DND-41 (cell line): ENCODE measurements at regions not wholly inside any gene's neighbourhood (a gene's known extent, or its start where the extent isn't known, plus 50 kb on each side); places are given as distances from the start of the nearest gene placed in this dataset.
"Not testable (repeated sequence)": the region's sequence is repeated elsewhere in the genome, so short reads cannot be mapped to it uniquely, and the experiment has no call there.

Source experiments
- ATAC-seq: fragments of 200-7000 bp; cut with Tn5 transposase; 3 replicates; pipeline ENCODE4 v1.9.1; 2021; ENCODE audit warnings: low read depth; ENCODE audit not compliant: insufficient read depth
- DNase-seq: peaks from one replicate; pipeline ENCODE4 v3.0.0-alpha.2; 2020
- H2AFZ ChIP-seq: 2 replicates; pipeline ENCODE4 v1.6.0; 2012; ENCODE audit warnings: low read depth, low read length
- H3K27ac ChIP-seq: 2 replicates; pipeline ENCODE4 v1.5.1; 2012; ENCODE audit warnings: low read length, inconsistent platforms
- H3K27me3 ChIP-seq: fragments of 200-600 bp; sonication (generic); 2 replicates; pipeline ENCODE4 v1.6.0; 2012; ENCODE audit warnings: low read length, mild to moderate bottlenecking, inconsistent platforms; ENCODE audit not compliant: insufficient read depth, poor library complexity
- H3K36me3 ChIP-seq: 2 replicates; pipeline ENCODE4 v1.5.1; 2012; ENCODE audit warnings: low read length, inconsistent platforms; ENCODE audit not compliant: insufficient read depth
- H3K4me1 ChIP-seq: 2 replicates; pipeline ENCODE4 v1.5.1; 2012; ENCODE audit warnings: mild to moderate bottlenecking, low read length; ENCODE audit not compliant: insufficient read depth
- H3K4me2 ChIP-seq: 2 replicates; pipeline ENCODE4 v1.6.0; 2012; ENCODE audit warnings: mild to moderate bottlenecking, moderate library complexity, low read length, inconsistent platforms; ENCODE audit not compliant: insufficient read depth
- H3K4me3 ChIP-seq, 2 experiments: fragments of 200-600 bp in 1 of 2; shearing (Covaris generic) in 1 of 2; 2 replicates each; pipeline ENCODE4 v1.5.1; 2012 to 2016; ENCODE audit warnings: inconsistent platforms in 2 of 2, low read length in 2 of 2, mild to moderate bottlenecking in 2 of 2, low read depth in 1 of 2, moderate library complexity in 1 of 2
- H3K79me2 ChIP-seq: 2 replicates; pipeline ENCODE4 v1.6.0; 2012; ENCODE audit warnings: low read length, inconsistent platforms; ENCODE audit not compliant: insufficient read depth
- H3K9ac ChIP-seq: 2 replicates; pipeline ENCODE4 v1.6.0; 2012; ENCODE audit warnings: low read depth, mild to moderate bottlenecking, inconsistent platforms, low read length, moderate library complexity
- H3K9me3 ChIP-seq: 2 replicates; pipeline ENCODE4 v1.5.1; 2012; ENCODE audit warnings: low read length, moderate library complexity, mild to moderate bottlenecking, inconsistent platforms; ENCODE audit not compliant: insufficient read depth, severe bottlenecking
- H4K20me1 ChIP-seq: 2 replicates; pipeline ENCODE4 v1.6.0; 2012; ENCODE audit warnings: low read length; ENCODE audit not compliant: insufficient read depth
- EZH2 ChIP-seq: IDR thresholded peaks from 3 replicates; pipeline ENCODE4 v1.6.1; 2012; ENCODE audit warnings: borderline replicate concordance, low read depth, mild to moderate bottlenecking, moderate library complexity, low read length, inconsistent platforms; ENCODE audit not compliant: severe bottlenecking
- TF ChIP-seq, protein P1 (sequence below): IDR thresholded peaks from 2 replicates; pipeline ENCODE4 v1.5.1; 2012; ENCODE audit warnings: borderline replicate concordance, low read length, moderate library complexity, mild to moderate bottlenecking; ENCODE audit not compliant: poor library complexity, severe bottlenecking; ENCODE audit errors: extremely low read depth

DNA sequence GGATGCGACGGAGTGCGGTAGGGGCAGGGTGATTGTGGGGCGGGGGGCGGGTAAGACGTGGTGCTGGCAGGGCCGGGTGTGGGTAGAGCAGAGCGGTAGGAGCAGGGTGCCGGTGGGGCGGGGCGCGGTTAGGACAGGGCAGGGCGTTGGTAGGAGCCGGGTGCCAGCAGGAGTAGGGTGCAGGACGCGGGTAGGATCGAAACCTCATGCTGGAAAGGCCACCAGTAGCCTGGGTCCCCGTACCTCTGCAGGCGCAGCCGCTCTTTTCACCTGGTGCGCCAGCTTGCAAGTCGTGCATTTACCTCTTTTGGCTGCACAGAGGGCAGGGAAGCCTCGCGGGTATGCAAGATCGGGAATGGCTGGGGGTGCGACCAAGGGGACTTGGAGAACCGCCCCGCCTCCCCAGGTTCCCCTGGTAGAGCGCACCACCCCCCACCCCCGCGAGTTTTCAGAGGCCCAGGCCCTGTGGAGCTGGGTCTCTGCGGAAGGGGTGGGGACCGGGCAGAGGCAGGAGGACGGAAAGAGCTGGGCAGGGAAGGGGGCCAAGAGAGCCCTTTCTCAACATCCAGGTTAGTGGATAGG lies 104.8 kb upstream of the SIMC1 start:
- H3K4me2 ChIP-seq = no peak overlapping the region
- H3K4me3 ChIP-seq = no peak overlapping the region
- no peak overlapping the region for H3K9ac ChIP-seq
- TF ChIP-seq EZH2 = no peak
- no peak overlapping the region for H3K27ac ChIP-seq
- H2AFZ ChIP-seq = no peak overlapping the region
- H3K9me3 ChIP-seq = no peaks in the 10 kb centered on the region
- H3K36me3 ChIP-seq = no peaks in the 10 kb centered on the region
- H4K20me1 ChIP-seq = no peaks in the 10 kb centered on the region
- H3K4me1 ChIP-seq = no peaks in the 10 kb centered on the region
- H3K79me2 ChIP-seq = no peaks in the 10 kb centered on the region
- ATAC-seq (no peak), DNase-seq (no peak)
- no peaks in the 10 kb centered on the region for H3K27me3 ChIP-seq

DNA sequence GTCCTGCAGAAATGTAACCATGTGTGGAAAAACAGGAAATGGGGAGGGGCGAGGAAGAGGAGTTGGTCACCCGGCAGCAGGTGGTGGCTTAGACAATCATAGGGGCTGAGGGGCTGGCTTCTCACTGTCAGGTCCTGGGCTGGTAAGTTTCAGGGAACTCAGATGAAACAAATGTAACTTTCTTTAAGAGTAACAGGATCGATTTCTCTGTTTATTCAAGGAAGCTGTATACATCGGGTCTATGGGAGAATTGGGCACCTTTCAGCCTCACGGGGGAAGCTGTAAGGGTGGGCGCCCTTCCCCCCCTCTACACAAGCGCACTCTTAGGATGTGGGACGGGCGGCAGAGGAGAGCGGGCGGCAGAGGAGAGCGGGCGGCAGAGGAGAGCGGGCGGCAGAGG lies 104.3 kb upstream of the SIMC1 start:
- Histone ChIP-seq H3K27me3 (no peaks in the 10 kb centered on the region), H3K9ac (no peak overlapping the region), H3K4me3 (no peak overlapping the region), H3K27ac (no peak overlapping the region), H4K20me1 (no peaks in the 10 kb centered on the region), H3K4me1 (no peaks in the 10 kb centered on the region), H3K79me2 (no peaks in the 10 kb centered on the region), H3K36me3 (no peaks in the 10 kb centered on the region), H3K9me3 (no peaks in the 10 kb centered on the region), H3K4me2 (no peak overlapping the region), H2AFZ (no peak overlapping the region)
- no peak for TF ChIP-seq EZH2
- TF ChIP-seq, protein P1, sequence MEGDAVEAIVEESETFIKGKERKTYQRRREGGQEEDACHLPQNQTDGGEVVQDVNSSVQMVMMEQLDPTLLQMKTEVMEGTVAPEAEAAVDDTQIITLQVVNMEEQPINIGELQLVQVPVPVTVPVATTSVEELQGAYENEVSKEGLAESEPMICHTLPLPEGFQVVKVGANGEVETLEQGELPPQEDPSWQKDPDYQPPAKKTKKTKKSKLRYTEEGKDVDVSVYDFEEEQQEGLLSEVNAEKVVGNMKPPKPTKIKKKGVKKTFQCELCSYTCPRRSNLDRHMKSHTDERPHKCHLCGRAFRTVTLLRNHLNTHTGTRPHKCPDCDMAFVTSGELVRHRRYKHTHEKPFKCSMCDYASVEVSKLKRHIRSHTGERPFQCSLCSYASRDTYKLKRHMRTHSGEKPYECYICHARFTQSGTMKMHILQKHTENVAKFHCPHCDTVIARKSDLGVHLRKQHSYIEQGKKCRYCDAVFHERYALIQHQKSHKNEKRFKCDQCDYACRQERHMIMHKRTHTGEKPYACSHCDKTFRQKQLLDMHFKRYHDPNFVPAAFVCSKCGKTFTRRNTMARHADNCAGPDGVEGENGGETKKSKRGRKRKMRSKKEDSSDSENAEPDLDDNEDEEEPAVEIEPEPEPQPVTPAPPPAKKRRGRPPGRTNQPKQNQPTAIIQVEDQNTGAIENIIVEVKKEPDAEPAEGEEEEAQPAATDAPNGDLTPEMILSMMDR = no peak
- DNase-seq (no peak), ATAC-seq (no peak; the same call in 2 of the 3 replicates)

DNA sequence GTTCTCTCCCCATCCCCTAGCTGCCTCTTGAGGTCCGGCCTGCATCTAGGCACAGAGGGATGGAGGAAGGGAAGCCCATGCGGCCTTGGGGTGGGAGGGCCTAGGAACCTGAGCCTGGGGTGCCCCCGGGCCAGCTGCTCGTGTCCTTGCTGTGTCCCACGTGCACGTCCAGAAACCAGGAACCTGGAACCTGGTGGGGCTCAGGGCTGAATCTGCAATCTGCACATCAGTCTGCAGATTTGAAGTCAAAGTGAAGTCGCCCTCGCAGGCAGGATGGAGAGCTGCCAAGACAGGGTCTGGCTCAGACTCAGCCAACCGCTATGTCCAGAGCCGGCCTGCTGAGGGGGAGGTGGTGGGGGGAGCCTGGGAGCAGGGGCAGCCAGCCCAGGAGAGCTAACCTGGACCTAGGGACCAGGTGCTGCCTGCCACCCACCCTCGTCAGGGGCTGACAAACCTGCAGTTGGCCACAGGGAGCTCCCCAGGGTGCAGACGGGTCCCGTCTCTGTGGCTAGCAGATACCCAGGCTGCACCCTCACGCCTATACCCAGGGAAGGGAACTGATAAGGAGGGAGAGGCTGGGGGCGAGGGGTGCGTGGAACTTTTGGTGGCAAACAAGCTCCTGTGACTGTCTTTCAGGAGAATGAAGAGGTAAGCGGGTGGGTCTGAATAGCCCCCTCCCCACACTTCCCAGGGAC lies 103.5 kb upstream of the SIMC1 start:
- H4K20me1 ChIP-seq = no peaks in the 10 kb centered on the region
- ATAC-seq (no peak), DNase-seq (no peak)
- H3K4me2 ChIP-seq = no peak overlapping the region
- no peak overlapping the region for H2AFZ ChIP-seq
- no peak overlapping the region for H3K27ac ChIP-seq
- H3K4me1 ChIP-seq = no peaks in the 10 kb centered on the region
- H3K36me3 ChIP-seq = no peaks in the 10 kb centered on the region
- no peak overlapping the region for H3K9ac ChIP-seq
- H3K4me3 ChIP-seq = no peak overlapping the region
- no peaks in the 10 kb centered on the region for H3K9me3 ChIP-seq
- H3K27me3 ChIP-seq = no peaks in the 10 kb centered on the region
- TF ChIP-seq, protein P1 = no peak
- no peak for TF ChIP-seq EZH2
- no peaks in the 10 kb centered on the region for H3K79me2 ChIP-seq

DNA sequence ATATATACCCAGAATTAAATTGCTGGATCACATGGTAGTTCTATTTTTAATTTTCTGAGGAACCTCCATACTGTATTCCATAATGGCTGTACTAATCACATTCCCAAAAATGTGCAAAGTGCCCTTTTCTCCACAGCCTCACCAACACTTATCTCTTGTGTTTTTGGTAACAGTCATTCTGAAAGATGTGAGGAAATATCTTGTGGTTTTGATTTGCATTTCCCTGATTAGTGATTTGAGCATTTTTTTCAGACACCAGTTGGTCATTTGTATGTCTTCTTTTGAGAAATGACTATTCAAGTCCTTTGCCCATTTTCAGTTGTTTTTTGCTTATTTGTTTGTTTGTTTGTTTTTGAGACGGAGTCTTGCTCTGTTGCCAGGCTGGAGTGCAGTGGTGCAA lies 98.1 kb upstream of the SIMC1 start:
- not testable (repeated sequence) for H3K9ac ChIP-seq, H3K4me3 ChIP-seq, H3K79me2 ChIP-seq, H3K4me2 ChIP-seq, H3K9me3 ChIP-seq, DNase-seq, ATAC-seq, H2AFZ ChIP-seq, H3K4me1 ChIP-seq, H3K27me3 ChIP-seq, H3K27ac ChIP-seq, H3K36me3 ChIP-seq, H4K20me1 ChIP-seq
